GM23248 (cell line): ENCODE measurements at regions not wholly inside any gene's neighbourhood (a gene's known extent, or its start where the extent isn't known, plus 50 kb on each side); places are given as distances from the start of the nearest gene placed in this dataset.

ENCODE experiments used
- EZH2 ChIP-seq: fragments of 200-600 bp; sonication (generic); IDR thresholded peaks from 2 replicates; pipeline ENCODE4 v1.6.1; 2018; ENCODE audit warnings: antibody characterized with exemption, mild to moderate bottlenecking; ENCODE audit not compliant: insufficient read depth, poor library complexity, severe bottlenecking
- EZH2phosphoT487 ChIP-seq: fragments of 200-600 bp; sonication (generic); IDR thresholded peaks from 2 replicates; pipeline ENCODE4 v1.6.1; 2018; ENCODE audit warnings: antibody characterized with exemption, moderate library complexity, mild to moderate bottlenecking, low read depth; ENCODE audit not compliant: insufficient read depth

GRCh38 chr5:10842823-10843222 lies 81.8 kb upstream of the DAP start:
- TF ChIP-seq EZH2 = no peak
- TF ChIP-seq EZH2phosphoT487 = no peak
